ENCODE measurements at regions not wholly inside any gene's neighbourhood (a gene's known extent, or its start where the extent isn't known, plus 50 kb on each side); places are given as distances from the start of the nearest gene placed in this dataset.
"Not testable (repeated sequence)": the region's sequence is repeated elsewhere in the genome, so short reads cannot be mapped to it uniquely, and the experiment has no call there.

DNA sequence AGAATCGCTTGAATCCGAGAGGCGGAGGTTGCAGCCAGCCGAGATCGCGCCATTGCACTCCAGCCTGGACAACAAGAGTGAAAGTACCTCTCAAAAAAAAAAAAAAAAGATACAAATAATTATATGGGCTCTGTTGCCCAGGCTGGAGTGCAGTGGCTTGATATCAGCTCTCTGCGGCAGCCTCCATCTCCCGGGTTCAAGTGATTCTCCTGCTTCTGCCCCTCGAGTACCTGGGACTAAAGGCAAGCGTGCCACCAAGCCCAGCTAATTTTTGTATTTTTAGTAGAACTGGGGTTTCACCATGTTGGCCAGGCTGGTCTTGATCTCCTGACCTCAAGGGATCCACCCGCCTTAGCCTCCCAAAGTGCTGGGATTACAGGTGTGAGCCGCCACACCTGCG is 197.8 kb downstream of the ALG10 start:
- DNase-seq = not testable (repeated sequence)

DNA sequence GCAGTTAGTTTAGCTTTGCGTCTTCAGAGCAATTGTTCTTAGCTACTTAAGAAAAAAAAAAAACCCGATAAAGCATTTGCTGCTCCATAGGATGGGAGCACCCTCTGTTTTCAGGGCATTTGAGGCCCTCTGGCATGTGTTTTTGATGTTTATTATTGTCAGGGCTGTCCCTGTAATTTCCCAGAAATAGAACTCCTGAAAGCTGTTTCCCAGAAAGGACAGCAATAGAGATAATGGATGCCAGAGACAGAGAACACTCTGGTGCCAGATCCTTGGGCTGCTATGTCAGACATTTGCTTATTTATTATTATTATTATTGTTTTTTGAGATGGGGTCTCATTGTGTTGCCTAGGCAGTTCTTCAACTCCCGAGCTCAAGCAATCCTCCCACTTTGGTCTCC is 201.3 kb downstream of the ALG10 start:
- no peak for DNase-seq

DNA sequence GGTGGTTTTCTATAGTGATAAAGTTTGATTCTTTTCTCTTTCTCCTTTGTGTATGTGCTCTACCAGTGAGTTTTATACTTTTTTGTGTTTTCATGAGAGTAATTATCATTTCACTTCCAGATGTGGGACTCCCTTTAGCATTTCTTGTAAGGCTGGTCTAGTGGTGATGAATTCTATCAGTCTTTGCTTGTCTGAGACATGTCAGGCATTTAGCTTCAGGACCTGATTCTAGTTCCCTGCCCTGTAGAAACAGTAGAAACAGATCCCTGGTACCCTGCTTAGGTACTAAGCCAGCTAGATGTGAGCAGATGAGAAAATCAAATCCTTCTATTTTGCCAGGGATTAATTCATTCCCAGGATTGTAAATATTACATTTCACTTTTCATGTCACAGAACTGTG is 203.7 kb downstream of the ALG10 start:
- not testable (repeated sequence) for DNase-seq

DNA sequence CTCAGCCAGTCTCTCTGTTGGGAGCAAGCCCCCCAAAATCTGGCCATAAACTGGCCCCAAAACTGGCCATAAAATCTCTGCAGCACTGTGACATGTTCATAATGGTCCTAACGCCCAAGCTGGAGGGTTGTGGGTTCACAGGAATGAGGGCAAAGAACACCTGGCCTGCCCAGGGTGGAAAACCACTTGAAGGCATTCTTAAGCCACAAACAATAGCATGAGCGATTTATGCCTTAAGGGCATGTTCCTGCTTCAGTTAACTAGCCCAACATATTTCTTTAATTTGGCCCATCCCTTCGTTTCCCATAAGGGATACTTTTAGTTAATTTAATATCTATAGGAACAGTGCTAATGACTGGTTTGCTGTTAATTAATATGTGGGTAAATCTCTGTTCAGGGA is 205.8 kb downstream of the ALG10 start:
- not testable (repeated sequence) for DNase-seq

DNA sequence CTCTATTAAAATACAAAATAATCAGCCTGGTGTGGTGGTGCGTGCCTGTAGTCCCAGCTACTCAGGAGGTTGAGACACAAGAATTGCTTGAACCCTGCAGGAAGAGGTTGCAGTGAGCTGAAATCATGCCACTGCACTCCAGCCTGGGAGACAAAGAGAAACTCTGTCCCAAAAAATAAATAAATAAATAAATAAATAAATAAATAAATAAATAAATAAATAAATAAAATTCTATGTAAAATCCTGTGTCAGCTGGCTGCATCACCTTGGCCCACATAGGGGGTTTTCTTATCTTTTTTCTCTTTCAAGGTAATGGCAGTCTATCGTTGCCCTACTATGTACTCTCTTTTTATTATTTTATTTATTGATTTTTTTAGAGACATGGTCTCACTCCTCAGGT is 206.7 kb downstream of the ALG10 start:
- not testable (repeated sequence) for DNase-seq

DNA sequence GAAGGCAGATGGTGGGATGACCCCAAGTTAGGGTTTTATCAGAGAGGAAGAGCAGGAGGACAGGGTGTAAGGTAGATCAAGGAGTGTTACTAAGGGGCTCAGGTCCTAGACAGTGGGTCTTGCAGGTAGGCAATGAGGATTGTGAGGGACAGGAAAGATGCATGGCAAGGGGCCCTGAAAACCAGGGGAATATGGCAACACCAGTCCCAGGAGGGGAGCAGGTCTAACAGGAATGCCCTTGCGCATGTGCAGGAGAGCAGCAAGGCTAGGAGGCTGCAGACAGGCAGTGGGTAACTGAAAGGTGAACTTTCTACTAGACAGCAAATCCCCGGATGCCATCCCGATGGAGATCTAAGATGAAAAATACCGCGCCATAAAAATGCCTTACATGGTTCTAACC is 211.3 kb downstream of the ALG10 start:
- no peak for DNase-seq

DNA sequence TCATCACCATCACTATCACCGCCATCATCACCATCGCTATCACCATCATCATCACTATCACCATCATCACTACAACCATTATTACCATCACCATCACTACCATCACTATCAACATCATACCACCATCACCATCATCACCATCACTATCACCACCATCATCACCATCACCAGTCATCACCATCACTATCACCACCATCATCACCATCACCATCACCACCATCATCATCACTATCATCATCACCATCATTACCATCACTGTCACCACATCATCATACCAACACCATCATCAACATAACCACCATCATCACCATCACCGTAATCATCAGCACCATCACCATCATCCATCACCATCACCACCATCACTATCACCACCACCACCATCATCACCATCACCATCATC is 213.8 kb downstream of the ALG10 start:
- no peak for DNase-seq

DNA sequence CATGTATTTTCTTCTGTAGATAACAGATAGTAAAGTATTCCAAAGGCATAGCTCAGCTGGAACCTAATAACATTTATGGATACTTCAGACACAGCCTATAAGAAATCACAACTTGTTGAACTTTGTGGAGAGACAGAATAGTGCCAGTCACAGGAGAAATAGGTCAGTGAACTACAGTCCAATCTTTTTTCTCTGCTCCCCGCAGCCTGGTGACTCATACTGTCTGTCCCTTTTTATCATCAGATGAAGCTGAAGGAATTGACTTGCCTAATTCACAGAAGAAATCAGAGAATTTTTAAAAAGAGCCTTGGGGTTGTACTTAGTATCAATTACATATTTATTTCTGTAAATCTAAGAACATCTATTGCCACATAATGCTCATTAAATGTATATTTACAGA is 222.3 kb downstream of the ALG10 start:
- DNase-seq = no peak

DNA sequence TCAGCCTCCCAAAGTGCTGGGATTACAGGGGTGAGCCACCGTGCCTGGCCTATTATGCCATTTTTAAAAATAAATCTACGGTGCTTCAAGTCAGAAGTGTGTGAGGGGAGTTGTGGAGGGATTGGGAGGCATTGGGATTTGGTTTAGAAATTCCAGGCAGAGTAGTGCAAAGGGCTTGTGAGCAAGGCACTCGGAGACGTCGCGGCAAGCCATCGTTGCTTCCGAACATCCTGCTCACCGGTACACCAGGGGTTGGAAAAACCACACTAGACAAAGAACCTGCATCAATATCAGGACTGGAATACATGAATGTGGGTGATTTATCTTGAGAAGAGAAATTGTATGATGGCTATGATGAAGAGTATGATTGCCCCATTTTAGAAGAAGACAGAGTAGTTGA is 227.0 kb downstream of the ALG10 start:
- DNase-seq = no peak

DNA sequence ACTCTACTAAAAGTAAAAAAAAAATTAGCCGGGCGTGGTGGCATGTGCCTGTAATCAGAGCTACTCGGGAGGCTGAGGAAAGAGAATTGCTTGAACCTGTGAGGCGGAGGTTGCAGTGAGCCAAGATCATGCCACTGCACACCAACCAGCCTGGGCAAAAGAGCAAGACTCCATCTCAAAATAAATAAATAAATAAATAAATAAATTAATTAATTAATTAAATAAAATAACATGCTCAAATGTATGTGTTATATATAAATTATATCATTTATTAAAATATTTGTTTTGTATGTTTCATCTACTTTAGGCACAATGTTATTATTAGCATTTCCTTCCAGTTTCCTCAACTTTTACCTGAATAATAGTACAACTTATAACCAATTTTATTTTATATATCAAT is 229.6 kb downstream of the ALG10 start:
- DNase-seq = not testable (repeated sequence)

DNA sequence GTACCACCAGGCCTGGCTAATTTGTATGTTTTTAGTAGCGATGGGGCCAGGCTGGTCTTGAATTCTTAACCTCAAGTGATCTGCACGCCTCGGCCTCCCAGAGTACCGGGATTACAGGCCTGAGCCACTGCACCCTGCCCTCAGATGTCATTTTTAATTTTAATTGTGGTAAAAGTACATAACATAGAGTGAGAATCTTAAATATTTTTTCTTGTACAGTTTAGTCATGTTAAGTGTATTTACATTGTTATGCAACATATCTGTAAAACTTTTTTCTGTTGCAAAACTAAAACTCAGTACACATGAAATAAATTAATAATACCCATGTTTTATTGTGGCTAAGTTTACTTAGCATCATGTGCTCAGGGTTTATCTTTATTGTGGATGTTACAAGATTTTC is 231.4 kb downstream of the ALG10 start:
- no peak for DNase-seq

DNA sequence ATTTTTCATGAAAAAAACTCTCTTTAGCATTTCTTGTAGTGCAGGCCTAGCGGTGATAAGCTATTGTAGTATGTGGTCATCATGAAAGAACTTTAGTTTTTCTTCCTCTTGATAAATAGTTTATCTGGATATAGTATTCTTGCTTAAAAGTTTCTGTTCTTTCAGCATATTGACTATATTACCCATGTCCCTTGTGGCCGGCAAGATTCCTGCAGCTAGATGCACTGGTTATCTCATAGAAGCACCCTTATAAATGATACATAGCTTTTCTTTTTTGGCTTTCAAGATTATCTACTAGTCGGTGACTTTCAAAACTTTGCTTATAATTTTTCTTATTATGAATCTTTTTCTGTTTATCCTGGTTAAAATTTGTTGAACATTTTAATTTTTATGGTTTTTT is 234.8 kb downstream of the ALG10 start:
- DNase-seq = no peak

DNA sequence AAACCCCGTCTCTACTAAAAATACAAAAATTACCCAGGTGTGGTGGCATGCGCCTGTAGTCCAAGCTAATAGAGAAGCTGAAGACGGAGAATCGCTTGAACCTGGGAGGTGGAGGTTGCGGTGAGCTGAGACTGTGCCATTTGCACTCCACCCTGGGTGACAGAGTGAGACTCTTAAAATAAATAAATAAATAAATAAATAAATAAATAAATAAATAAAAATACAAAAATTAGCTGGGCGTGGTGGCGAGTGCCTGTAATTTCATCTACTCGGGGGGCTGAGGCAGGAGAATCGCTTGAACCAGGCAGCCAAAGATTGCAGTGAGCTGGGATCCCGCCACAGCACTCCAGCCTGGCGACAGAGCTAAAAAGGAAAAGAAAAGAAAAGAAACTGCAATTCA is 239.8 kb downstream of the ALG10 start:
- DNase-seq = not testable (repeated sequence)

DNA sequence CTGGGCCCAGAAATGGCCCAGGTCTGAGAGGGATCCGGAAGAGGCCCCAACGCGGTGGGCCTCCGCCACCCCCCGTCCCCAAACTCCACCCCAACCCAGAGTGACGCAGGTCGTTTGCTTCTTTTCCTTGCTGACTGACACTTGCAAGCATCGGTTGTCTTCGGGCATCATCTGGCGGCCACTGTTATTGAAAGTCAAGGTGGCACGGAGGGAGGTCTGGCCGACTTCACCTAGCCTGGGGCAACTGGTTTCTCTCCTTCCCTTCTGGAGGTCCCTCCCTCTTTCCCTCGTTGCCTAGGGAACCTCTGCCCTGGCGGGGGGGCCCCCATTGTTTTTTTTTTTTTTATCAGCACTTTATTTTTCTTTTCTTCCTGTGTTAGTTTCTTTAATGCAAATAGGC is 241.8 kb downstream of the ALG10 start:
- no peak for DNase-seq

DNA sequence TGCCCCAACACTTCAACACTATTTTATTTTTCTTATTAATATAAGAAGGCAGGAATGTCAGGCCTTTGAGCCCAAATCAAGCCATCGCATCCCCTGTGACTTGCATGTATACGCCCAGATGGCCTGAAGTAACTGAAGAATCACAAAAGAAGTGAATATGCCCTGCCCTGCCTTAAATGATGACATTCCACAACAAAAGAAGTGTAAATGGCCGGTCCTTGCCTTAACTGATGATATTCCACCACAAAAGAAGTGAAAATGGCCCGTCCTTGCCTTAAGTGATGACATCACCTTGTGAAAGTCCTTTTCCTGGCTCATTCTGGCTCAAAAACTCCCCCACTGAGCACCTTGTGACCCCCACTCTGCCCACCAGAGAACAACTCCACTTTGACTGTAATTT is 251.4 kb downstream of the ALG10 start:
- not testable (repeated sequence) for DNase-seq

DNA sequence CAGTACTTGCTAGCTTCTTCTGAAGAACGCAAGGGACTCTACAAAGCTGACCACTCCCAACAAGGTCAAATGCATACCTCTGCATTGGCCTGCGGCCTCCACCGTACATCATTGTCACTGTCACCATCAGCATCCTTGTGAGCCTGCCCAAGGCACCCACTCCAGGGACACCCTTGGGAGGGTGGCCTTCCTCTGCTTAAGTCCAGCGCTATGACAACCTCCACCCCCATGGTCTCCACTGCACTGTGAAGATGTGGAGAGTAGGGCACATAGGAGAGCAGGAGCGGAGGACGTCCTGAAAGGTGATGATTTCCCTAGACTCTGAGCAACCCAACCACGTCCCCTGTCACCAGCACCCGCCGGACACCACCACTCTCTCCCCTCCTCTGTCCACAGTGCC is 252.8 kb downstream of the ALG10 start:
- no peak for DNase-seq

DNA sequence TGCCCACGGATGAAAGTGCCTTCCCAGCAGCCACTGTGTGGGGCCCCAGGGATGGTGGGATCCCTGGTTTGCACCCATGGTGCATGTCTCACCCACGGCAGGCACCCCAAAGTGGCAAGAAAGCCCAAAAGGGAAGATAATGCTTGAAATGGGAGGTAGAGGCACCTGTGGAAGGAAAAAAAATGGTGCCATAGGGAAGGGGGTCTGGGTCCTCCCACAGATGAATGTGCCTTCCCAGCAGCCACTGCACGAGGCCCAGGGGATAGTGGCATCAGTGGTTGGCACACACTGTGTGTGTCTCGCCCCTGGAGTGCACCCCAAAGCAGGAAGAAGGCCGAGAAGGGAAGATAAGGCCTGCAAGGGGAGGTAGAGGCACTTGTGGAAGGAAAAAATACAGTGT is 264.2 kb downstream of the ALG10 start:
- no peak for DNase-seq

DNA sequence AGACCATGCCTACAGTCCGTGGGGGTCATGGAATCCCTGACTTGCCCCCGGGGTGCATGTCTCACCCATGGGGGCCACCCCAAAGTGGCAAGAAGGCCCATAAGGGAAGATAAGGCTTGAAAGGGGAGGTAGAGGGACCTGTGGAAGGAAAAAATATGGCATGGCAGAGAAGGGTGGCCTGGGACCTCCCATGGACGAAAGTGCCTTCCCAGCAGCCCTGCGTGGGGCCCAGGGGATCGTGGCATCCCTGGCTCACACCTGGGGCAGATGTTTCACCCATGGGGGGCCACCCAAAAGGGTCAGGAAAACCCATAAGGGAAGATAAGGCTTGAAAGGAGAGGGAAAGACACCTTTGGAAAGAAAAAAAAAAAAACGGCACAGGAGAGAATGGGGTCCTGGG is 264.6 kb downstream of the ALG10 start:
- DNase-seq = no peak

DNA sequence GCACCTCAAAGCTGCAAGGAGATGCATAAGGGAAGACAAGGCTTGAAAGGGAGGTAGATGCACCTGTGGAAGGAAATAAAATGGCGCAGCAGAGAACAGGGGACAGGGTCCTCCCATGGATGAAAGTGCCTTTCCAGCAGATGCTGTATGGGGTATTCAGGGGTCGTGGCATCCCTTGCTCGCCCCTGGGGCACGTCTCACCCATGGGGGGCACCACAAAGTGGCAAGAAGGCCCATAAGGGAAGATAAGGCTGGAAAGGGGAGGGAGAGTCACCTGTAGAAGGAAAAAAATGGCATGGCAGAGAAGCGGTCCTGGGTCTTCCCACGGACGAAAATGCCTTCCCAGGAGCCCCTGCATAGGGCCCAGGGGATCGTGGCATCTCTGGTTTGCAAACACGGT is 265.1 kb downstream of the ALG10 start:
- no peak for DNase-seq

DNA sequence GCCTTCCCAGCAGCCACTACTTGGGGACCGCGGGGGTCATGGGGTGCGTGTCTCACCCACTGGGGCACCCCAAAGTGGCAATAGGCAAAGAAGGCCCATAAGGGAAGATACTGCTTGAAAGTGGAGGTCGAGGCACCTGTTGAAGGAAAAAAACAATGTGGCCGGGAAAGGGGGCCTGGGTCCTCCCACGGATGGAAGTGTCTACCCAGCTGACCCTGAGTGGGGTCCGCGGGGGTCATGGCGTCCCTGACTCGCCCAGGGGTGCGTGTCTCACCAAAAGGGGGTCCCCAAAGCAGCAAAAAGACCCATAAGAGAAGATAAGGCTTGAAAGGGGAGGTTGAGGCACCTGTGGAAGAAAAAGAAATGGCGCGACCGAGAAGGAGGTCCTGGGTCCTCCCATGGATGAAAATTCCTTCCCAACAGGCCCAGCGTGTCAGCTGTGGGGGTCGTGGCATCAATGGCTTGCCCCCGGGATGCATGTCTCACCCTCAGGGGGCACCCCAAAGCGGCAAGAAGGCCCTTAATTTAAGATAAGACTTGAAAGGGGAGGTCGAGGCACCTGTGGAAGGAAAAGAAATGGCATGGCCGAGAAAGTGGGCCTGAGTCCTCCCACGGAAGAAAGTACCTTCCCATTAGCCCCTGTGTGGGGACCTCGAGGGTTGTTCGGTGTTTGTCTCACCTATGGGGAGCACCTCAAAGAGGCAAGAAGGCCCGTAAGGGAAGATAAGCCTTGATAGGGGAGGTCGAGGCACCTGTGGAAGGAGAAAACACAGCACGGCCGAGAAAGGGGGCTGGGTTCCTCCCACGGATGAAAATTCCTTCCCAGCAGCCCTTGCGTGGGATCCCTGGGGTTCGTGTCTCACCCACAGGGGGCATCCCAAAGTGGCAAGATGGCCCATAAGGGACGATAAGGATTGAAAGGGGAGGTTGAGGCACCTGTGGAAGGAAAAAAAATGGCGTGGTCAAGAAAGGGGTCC is 266.0 kb downstream of the ALG10 start:
- no peak for DNase-seq

DNA sequence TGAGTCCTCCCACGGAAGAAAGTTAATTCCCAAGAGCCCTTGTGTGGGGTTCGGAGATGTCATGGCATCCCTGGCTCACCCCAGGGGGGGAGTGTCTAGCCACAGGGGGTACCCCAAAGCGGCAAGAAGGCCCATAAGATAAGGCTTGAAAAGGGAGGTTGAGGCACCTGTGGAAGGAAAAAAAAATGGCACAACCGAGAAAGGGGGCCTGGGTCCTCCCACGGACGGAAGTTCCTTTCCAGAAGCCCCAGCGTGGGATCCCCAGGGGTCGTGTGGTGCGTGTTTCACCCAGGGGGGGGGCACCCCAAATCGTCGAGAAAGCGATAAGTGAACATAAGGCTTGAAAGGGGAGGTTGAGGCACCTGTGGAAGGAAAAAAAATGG is 266.7 kb downstream of the ALG10 start:
- no peak for DNase-seq

DNA sequence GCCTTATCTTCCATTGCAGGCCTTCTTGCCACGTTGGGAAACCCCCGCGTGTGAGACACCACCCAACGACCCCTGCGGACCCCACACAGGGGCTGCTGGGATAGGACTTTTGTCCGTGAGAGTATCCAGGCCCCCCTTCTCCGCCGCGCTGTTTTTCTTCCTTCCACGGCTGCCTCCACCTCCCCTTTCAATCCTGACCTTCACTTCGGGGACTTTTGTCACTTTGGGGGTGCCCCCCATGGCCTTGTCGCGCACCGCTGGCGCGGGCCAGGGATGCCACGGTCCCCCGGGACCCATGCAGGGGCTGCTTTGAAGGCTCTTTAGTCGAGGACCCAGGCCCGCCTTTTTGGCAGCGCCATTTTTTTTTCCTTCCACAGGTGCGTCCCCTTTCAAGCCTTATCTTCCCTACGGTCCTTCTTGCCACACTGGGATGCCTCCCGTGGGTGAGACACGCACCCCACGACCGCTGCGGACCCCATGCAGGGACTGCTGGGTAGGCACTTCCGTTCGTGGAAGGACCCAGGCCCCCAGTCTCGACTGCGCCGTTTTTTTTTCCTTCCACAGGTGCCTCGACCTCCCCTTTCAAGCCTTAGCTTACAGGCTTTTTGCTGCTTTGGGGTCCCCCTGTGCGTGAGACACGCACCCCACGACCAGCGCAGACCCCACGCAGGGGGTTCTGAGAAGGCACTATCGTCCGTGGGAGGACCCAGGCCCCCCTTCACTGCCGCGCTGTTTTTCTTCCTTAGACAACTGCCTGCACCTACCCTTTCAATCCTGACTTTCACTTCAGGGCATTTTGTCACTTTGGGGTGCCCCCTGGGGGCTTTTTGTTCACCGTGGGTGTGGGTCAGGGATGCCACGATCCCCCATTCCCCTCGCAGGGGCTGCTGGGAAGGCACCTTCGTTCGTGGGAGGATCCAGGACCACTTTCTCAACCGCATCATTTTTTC is 267.4 kb downstream of the ALG10 start:
- no peak for DNase-seq
